ENCODE measurements at regions not wholly inside any gene's neighbourhood (a gene's known extent, or its start where the extent isn't known, plus 50 kb on each side); places are given as distances from the start of the nearest gene placed in this dataset.

DNA sequence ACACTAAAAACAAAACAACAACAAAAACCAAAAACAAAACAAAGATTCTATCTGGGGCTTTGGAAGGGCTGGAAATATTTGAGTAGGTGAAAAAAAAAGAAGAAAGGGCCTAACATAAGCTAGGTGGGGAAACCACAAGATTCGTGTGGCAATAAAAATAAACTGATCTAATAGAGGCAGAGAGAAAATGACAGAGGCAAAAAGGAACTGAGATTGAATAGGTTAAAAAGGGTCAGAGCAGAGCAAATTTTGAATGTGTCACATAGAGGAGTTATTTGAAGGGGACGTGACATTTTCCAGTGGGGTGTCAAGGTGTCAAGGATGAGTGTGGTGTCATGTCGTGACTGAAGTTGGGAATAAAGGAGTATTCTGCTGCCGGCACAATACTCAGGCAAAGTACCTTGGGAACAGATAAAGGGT lies 65.2 kb upstream of the RALGPS2 start:
- no peak for TF ChIP-seq POLR2A (IDR thresholded peaks at IDR 0.05)
- TF ChIP-seq POLR2AphosphoS5 (IDR thresholded peaks at IDR 0.05), result no peak
